ENCODE measurements at regions not wholly inside any gene's neighbourhood (a gene's known extent, or its start where the extent isn't known, plus 50 kb on each side); places are given as distances from the start of the nearest gene placed in this dataset.

- no peak for TF ChIP-seq CTCF (conservative IDR thresholded peaks at IDR 0.05; ENCODE audit: low read depth, low read length)
- TF ChIP-seq EZH2 (IDR thresholded peaks at IDR 0.05; ENCODE audit: low read length, unreplicated experiment) = no peak
- no peak for TF ChIP-seq EZH2phosphoT487 (IDR thresholded peaks at IDR 0.05; ENCODE audit: borderline replicate concordance, low read length)
Measured at GRCh38 chr2:221640686-221641085, 68.6 kb upstream of the EPHA4 start.
